Amygdala (tissue), 56 donors: ENCODE measurements at regions not wholly inside any gene's neighbourhood (a gene's known extent, or its start where the extent isn't known, plus 50 kb on each side); places are given as distances from the start of the nearest gene placed in this dataset.
"Not testable (repeated sequence)": the region's sequence is repeated elsewhere in the genome, so short reads cannot be mapped to it uniquely, and the experiment has no call there.

Experiments
- DNase-seq, 56 donors: peaks; one replicate each; lab custom pipeline; 2025; lab: John Stamatoyannopoulos, UW

DNA sequence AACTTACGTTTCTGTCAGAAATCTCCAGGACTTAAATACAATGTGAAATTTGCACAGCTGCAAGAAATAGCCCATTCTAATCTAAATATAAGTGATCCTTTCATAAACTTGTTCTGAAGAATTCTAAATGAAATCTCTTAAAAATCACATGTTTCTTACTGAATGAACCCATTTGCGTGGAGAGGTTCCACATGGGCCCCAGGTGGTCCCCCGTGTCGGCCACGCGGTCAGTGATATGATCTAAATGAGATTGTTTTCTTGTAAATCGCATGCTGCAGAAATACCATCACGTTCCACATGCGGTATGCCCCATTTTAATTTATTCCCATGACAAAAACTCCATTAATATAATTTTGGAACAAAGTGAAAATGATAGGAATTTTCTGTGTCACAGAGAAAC lies 818.9 kb upstream of the SLC35B3 start:
- DNase-seq = no peak

DNA sequence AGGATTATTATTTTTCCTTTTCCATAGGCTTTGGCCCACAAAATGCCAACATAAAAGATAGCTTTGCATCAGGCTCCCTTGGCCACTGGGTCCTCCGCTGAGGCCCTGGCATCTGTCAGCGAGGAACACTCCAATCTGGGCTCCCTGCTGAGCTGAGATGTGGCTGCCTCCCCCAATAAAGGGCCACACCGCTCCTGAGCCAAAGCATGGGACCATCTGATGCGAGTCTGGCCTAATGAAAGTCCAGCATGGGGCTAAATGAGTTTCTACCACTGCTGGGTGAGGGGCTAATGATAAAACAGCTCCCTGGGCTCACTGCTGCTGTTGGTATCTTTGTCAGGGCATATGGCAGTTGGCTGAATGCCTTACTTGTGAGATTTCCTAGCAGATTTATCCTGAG lies 817.5 kb upstream of the SLC35B3 start:
- DNase-seq = no peak

DNA sequence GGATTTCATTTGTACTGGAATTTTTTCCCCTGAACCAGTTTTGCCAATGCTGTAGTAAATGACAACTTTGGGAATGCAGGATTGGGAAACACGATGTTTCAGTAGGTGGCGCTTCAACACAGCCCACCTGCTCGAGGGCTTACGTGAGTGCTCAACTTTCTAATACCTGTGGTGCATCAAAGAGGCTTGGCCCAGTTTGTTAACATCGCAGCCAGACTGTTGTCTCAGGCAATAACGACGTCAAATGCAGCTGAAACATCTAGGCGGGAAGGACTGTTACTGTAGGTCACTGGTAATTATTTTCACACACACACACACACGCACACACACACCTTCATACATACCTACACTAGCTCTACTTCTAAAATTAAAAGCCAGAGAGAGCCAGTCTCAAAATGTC lies 815.5 kb upstream of the SLC35B3 start:
- DNase-seq = peak in 6 of 56 donors; percentile 0 to 19 (median 3)

DNA sequence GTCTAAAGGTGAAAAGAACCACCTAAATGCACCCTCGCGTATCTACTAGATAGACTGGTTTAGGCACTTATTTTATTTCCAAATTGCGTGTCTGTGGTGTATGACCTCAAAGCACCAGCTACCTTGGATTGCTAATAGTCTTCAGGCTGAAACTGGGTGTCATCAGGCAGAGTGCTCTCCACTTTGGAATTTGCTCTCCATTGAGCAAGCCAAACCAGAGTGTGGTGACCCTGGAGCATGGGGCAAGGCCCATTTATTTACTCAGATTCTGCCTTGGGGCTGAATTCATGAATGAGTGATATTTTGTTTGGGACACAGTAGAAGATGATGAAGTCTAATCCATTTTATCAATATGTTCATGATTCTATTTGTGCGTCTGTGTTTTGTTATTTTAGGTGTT lies 812.8 kb upstream of the SLC35B3 start:
- no peak for DNase-seq

DNA sequence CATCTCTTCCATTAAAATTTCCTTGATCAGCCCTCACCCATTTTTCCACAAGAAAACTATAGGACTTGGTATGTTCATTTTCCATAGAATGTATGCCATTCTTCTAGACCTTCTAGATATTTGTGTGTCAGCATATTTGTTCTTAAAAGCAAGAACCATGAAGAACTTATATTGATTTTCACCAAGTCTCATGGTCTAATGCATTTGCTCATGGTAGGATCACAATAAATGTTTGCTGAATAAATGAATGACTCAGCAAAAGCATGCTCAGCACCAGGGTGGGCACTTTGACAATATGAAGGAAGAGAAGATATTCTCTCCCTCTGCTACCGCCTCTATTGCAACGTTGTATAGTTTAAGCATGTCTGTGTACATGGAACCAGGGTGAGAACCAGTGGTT lies 805.5 kb upstream of the SLC35B3 start:
- no peak for DNase-seq

DNA sequence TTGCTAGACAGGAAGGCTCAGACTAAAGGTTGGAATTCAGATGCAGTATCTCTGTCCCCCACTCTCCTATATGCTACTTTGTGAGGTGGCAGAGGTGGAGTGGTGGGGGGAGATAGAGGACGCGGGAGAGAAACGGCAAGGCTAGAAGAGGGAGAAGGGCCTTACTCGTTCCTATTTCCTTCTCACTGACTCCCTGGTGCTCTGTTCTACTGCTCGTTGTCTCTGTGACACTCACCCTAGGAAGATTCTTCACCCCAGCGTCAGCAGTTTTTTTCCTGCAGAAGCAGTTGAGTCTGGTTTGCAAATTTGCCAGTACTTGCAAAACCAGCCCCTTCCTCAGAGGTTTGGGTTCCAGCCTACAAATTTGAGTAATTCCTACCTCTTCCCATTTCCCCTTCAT lies 801.1 kb upstream of the SLC35B3 start:
- no peak for DNase-seq

DNA sequence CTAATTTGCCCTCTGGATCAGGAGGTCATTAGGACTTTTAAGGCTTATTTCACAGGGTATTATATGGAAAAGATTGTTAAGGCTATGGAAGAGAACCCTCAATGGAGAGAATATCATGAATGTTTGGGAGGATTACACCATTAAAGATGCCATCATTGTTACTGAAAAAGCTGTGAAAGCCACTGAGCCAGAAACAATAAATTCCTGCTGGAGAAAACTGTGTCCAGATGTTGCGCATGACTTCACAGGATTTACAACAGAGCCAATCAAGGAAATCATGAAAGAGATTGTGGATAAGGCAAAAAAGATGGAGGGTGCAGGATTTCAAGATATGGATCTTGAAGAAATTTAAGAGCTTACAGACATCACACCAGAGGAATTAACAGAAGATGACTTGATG lies 798.3 kb upstream of the SLC35B3 start:
- DNase-seq = no peak

- no peak for DNase-seq
Measured at GRCh38 chr6:9233226-9233625, 797.9 kb upstream of the SLC35B3 start.

DNA sequence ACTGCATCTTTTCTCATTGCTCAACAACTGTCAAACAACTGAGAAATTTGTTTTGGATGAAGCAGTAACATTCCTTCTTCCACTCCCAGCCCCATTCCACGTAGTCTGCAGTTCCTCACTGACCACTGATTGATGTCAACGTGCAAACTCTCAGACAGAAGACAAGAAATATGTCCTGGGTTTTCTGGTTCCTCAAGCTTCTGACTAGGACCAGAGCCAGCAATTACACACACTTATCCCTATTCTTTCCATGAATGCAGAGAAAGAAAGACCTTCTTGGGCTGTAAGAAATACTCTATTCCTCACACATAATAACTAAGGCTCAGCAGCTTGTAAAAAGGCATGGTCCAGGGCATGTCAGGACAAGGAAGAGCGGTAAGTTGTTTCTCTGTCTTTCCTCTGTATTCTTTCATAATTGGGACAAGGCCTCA lies 790.1 kb upstream of the SLC35B3 start:
- no peak for DNase-seq

DNA sequence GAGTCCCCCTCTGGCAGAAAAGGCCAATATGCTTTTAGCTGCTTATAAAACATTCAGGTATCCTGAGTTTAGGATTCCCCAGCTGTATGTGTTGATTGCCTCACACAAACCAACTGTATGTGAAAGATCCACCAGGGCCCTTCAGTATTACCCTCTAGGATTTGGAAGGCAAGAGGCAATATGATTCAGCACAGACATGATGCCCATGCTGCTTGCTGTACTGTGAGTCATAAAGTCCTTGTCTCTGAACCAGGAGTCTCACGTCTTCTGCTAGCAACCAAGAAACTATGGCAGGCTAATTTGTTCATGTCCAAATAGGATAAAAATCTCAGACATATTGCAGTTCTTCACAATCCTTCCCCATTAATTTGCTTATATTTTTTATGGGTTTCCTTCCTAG lies 789.2 kb upstream of the SLC35B3 start:
- DNase-seq = no peak

DNA sequence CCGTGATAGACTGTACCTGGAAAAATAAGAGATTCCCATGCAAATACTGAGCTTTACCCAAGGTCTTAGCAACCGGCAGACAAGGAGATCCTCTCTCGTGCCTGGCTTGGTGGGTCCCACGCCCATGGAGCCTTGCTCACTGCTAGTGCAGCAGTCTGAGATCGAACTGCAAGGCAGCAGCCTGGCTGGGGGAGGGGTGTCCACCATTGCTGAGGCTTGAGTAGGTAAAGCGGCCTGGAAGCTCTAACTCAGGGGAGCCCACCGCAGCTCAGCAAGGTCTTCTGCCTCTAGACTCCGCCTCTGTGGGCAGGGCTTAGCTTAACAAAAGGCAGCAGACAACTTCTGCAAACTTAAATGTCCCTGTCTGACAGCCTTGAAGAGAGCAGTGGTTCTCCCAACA lies 778.4 kb upstream of the SLC35B3 start:
- not testable (repeated sequence) for DNase-seq

GRCh38 chr6:9208966-9209365 lies 773.6 kb upstream of the SLC35B3 start:
- DNase-seq = no peak

DNA sequence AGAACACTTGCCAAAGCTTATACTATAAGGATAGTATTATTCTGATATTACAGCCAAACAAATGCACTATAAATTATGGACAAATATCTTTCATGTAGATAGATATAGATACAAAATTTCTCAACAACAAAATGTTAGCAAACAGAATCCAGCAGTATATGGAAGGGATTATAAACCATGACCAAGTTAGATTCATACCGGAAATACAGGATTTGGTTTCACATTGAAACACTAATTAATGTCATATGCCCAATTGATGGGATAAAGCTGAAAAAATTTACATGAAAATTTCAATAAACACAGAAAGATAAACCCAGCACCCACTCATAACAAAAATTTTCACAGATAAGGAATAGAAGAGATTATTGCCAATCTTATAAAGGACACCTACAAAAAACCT lies 770.3 kb upstream of the SLC35B3 start:
- no peak for DNase-seq

DNA sequence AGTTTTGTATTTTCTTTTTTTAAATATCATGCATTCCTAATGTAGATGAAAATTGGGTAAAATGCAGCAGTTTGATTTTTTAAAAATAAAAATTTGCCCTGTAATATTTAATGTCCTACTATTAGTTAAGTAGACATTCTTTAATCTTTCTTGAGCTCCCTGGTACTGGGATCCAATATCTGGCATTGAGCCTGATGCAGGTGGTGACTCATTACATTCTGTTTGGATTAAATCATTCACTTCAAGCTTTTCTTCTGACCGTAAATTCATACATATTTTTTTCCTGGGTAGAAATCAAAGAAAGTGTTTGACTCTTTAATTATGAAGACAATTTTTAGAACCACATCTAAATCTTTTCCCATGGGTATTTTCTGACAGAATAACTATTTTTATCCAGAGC lies 768.8 kb upstream of the SLC35B3 start:
- no peak for DNase-seq

DNA sequence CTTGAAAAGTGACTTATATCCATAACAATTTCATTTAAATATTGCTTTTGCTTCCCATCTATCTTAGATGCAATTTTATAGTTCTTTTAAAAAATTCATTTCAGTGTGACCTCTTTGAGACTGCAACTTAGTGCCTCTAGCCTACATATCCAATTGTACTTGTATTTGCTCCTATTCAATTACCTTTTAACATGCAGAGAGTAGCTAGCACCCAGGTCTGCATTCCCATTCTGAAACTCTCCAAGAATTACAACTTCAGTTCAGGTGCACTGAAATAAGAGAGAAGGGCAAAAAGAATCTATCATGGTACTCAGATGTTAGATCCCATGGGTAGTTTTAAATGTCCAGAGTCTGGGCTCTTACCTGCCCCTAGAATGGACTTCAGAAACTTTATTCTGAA lies 765.4 kb upstream of the SLC35B3 start:
- no peak for DNase-seq

DNA sequence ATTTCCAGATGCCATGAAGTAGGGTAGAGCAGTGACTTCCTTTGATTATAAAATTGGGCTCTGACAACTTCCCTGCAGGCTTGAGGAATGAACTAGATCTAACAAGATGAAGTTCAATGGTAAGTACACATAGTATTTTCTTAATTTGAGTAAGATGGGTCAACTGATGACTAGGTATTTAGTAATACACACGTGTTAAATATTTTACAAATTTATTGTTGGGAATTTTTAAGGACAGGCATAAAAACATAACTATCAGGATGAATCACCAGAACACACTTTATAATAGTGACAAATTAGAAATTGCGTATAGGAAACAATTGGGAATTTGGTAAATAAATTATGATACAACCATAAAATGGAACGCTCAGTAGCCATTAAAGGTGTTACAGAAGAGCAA lies 762.4 kb upstream of the SLC35B3 start:
- DNase-seq = no peak

DNA sequence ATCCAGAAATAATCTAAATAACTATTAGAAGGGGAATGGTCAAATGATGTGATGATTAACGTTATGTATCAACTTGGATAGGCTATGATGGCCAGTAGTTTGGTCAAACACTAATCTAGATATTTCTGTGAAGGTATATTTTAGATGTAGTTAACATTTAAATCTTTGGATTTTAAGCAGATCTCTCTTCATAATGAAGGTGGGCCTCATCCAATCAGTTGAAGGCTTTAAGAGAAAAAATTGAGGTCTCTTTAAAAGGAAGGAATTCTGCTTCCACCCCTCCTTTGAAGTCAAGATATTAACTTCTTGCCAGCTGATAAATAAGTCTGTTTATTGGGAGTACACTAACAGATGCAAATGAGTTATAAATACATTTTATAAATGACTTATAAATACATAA lies 760.0 kb upstream of the SLC35B3 start:
- DNase-seq = no peak

DNA sequence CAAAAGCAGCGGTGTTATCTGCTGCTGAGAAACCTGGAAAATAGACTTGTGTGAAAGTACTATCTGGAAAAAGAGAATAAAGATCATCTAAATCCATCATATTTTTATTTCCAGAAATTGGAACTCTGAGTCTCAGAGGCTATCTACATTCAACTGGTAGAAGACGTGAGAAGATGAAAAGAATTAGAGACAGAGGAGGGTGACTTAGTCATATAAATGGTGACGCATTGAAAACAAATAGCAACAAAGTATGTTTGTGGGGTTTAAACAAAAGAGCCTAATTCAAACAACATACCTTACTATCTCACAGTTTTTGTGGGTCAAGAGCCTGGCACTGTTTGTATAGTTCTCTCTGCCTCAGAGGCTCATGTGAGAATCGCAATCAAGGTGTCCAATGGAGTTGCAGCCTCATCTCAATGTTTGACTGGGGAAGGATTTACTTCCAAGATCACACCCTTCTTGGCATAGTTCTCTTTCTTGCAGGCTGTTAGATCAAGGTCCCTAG lies 757.1 kb upstream of the SLC35B3 start:
- no peak for DNase-seq

- DNase-seq = no peak
Measured at GRCh38 chr6:9186148-9186547, 750.8 kb upstream of the SLC35B3 start.

DNA sequence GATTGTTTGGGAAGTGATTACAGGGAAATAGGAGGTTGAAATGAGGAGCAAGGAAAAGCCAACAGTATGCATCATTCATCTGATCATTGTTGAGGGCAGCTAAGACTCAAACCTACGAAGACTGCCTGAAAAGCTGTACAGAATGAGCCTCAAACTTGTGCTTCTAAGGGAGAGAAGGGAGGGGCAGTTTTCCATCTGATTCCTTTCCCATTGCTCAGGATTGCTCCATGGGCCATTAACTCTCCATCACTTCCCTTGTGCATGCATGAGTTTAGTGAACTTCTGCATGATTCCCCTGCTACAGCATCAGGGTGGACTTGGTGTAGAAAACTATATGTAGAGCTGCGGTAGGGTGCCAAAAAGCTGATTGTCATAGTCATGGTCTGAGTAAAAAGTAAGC lies 742.7 kb upstream of the SLC35B3 start:
- no peak for DNase-seq

DNA sequence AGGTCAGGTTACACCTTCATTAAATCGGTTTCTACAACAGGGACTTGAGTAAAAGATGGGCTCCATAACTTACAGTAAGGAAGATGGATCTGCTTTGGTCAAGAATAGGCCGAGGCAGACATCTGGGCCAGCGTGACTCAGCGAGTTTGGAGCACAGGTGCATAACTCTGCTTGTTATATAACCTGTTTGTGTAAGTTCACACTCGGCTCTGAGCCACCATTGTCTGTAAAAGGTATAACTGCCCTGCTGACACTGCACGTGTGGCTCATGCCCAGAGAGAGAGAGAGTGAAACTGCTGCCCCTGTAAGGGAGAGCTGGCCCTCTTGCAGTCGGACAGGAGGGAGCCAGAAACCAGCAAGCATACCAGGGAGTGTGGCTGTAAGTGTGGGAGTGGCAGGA lies 737.9 kb upstream of the SLC35B3 start:
- no peak for DNase-seq

DNA sequence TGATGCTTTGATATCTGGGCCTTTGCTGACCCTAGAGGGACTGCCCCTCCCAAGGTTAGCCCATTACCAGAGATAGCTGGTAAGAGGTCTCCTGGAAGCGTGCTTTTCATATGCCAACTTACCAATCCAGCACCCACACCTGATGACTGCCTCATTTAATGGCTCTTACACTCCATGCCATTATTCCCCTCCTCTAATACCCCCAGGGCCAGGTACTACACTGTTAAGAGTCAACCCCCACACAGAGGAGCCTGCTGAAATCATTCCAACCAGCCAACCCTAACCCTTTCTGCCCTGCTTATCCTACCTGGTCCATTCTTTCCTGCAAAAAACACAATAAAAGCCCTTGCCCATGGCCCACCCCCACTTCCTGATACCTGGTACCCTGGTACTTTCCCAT lies 736.8 kb upstream of the SLC35B3 start:
- no peak for DNase-seq

DNA sequence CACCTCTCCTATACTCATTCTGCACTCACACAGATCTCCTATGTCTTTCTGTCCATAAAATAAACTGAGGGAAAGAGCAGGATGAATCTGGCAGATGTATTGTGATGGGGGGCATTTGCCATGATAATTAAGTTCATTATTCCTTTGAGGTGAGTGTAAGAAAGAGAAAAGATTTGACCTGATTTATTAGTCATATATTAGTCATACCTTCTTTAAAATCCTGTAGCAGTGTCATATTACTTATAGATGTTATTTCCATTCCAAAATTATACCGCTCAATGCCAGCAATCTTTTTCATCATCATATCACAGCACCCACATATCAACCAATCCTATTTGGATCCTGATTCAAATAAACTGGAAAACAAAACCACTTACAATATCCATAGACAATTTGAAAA lies 733.3 kb upstream of the SLC35B3 start:
- no peak for DNase-seq

DNA sequence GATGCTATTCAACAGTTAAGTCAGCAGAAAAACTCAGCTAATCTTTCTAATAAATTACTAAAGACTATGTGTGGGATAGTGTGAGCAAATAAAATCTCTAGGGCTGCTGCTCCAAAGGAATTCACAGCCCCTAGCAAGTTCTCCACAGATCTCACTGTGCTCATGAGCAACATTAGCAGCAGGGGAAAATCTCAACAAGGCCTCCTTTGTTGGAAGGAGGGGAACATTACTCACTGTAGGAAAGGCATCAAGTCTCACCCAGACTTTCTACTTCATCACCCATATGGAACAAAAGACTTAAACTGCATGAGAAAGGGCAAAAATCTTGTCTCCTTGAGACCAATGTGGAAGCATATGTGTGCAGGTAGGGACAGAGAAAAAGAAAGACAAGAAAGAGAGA lies 726.4 kb upstream of the SLC35B3 start:
- no peak for DNase-seq
